IPS-18c (cell line): ENCODE measurements at regions not wholly inside any gene's neighbourhood (a gene's known extent, or its start where the extent isn't known, plus 50 kb on each side); places are given as distances from the start of the nearest gene placed in this dataset.

Experiments
- H3K4me3 ChIP-seq: 2 replicates; pipeline ENCODE4 v1.7.0; 2013; ENCODE audit warnings: low read depth, mild to moderate bottlenecking, low read length, moderate library complexity; ENCODE audit not compliant: insufficient read depth
- H3K9me3 ChIP-seq: one replicate; pipeline ENCODE4 v1.6.1; 2013; ENCODE audit warnings: mild to moderate bottlenecking, low read length, moderate library complexity; ENCODE audit not compliant: control insufficient read depth, insufficient read depth

DNA sequence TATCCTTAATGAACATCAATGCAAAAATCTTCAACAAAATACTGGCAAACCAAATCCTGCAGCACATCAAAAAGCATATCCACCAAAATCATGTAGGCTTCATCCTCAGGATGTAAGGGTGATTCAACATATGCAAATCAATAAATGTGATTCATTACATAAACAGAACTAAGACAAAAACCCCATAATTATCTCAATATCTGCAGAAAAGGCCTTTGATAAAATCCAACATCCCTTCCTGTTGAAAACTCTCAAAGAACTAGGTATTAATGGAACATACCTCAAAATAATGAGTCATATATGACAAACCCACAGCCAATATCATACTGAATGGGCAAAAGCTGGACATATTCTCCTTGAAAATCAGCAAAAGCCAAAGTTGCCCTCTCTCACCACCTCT, 54.6 kb upstream of the DEPDC1 start:
- Histone ChIP-seq H3K9me3 (peaks cover 3% of the 10 kb centered on the region), H3K4me3 (no peak overlapping the region)

DNA sequence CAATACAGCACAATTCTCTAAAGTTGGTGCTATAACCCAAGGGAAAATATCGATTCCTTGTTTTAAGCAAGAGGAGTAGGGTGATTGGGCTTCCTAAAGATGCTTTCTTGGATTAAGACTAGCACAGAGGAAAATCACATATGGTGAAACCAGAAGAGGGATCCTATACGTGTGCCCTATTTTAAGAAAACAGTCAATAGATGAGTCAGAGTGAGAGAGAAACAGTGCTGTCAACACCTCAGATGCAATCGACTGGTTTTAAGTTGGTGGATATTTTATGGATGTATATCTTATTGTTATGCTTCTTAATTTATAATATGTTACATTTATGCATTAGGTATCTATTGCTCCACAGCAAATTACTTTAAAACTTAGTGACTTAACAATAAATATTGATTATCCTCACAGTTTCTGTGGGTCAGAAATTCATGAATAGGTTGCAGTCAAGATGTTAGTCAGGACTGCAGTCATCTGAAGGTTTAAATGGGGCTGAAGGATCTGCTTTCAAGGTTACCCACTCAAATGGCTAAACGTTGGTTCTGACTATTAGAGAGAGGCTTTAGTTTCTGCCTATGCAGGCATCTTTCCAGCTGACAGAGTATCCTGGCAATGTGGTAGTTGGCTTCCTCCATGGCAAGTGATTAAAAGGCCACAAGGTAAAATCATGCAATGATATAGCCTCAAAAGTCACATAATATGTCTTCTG, 61.6 kb upstream of the DEPDC1 start:
- Histone ChIP-seq H3K4me3 (no peak overlapping the region), H3K9me3 (no peaks in the 10 kb centered on the region)

DNA sequence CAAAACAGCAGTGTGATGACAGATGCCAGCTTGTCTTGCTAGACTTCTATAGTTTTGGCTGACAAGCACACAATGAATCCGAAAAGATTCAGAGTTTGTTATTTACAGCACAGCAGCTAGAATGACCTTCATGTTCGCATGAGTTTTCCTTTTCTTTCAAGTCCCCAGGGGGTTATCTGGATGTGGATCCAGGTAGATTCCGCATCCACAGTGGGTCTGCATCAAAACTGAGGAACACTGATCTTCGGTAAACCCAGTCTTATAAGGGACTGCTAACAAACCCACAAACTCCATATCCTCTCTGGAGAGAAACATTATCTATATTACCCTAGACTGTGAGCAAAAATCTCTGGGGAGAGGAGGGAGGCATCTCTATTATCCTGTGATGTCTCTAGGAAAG, 69.0 kb upstream of the DEPDC1 start:
- no peak overlapping the region for H3K4me3 ChIP-seq
- H3K9me3 ChIP-seq = no peaks in the 10 kb centered on the region

DNA sequence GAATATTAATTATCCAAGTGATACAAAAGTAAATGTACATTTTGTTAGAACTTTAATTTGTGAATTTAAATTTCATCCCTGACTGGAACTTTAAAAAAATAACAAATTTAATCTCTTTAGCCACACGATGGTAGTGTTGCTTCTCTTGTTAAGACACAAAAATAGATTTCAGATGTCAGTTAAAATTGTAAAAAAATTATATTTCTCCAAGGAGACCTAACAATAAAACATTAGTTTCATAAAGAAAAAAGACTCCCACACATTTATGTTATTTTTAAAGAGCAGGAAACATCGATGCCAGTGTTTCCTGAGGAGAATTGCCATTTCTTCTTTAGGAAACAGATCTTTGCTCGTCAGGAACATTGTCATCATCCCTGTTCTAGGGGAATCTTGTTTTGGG, 74.0 kb upstream of the DEPDC1 start:
- Histone ChIP-seq H3K4me3 (no peak overlapping the region), H3K9me3 (no peaks in the 10 kb centered on the region)

DNA sequence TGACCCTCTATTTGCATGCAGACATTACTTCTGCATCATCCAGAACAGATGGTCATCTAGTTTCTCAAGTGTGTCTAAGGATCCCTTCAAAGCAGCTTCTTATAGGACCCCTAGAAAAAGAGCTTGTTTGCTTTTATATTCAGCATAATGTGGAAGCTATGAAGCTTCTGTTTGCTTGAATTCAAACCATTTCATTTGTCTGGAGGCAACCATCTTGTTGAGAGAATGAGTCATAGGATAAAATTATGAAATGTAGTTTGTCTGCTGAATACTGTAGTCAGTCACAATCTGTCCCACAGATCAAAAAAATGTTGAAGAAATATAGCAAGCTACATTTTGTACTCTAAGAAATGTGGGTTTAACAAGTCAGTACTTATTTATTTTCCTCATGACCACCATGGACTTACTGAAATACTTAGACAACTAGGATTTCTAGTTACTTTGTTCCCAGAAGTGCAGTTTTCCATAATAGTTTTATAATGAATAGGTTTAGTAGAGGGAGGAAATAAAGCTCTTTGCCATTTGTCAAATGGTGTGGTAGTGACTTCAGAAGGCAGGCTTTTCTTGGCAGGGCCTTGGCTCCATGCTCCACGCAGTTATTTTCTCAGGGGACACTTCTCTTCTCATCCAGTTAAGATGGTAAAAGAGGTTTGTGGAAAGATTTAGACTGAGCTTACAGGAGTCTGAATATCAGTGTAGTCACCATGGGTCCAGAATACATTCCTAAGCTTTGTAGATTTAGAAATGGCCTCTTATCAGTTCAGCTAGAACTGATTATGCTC, 74.8 kb upstream of the DEPDC1 start:
- Histone ChIP-seq H3K9me3 (no peaks in the 10 kb centered on the region), H3K4me3 (no peak overlapping the region)

DNA sequence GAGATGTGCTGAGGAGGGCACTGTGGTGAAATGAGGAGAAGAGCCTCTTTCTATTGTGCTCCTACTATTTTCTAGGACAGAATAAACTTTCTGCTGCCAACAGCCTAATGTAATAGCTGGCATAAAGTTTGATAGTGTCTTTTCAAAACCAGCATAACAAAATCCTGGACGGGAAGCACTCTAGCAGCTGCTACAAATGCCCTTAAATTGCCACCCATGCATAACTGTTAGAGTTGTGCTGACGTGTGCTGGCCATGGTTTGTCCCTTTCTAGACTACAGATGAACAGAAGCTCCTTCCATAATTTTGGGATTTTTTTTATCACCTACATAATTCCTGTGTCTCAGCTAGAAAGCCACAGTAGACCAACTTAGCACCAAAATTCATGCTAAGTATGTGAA, 88.5 kb upstream of the DEPDC1 start:
- H3K4me3 ChIP-seq = no peak overlapping the region
- no peaks in the 10 kb centered on the region for H3K9me3 ChIP-seq

DNA sequence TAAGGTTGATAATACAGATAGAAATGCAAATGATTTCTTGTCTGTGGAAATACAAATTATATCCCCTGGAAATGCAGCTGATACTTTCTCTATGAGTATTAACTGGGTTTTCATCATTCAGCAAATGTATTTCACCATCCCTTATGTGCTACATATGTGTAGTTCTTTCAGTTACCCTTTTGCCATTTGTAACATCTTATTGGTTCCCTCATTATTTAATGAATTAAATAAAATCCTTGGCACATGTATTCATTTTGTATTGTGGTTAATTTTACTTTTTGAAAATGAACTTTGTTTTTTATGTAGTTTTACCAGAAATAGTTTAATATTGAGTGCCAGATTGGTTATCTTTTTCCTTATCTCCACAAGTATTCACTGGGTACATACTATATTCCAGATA, 89.9 kb upstream of the DEPDC1 start:
- Histone ChIP-seq H3K9me3 (no peaks in the 10 kb centered on the region), H3K4me3 (no peak overlapping the region)

DNA sequence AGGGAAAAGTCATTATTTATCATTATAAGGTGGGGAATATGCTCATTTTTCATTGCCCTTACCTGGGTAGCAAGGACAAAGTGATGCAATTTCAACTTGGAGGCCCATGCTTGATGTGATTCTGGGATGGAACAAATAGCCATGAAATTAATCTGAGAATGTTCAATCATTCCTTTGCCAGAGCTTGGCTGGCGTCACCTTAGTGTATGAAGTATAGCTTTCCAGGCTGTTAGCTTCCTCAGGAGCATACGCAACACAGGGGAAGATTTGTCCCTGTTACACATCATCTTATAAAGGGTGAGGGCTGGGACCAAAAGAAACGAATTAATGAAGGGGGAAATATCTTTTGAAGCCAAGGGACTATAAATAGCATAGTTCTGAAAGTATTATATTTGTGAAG, 91.4 kb upstream of the DEPDC1 start:
- H3K4me3 ChIP-seq = no peak overlapping the region
- no peaks in the 10 kb centered on the region for H3K9me3 ChIP-seq

DNA sequence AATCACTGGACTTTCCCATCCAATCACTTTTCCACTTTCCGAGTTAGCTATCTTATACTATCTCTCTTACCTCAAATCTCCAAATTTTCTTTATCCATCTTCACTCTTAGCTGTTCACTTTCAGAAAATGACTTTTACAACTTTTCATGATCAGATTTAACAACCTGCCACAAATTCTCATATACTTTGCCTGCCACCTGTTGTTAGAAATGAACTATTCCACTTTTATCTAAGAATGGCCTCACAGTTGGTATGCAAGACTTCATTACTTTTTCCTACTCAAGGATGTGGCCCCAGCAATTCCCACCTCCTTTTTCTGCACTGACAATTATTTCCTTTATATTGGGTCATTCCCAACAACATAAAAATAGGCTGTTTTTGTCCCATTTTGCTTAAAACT, 93.6 kb upstream of the DEPDC1 start:
- Histone ChIP-seq H3K4me3 (no peak overlapping the region), H3K9me3 (no peaks in the 10 kb centered on the region)

DNA sequence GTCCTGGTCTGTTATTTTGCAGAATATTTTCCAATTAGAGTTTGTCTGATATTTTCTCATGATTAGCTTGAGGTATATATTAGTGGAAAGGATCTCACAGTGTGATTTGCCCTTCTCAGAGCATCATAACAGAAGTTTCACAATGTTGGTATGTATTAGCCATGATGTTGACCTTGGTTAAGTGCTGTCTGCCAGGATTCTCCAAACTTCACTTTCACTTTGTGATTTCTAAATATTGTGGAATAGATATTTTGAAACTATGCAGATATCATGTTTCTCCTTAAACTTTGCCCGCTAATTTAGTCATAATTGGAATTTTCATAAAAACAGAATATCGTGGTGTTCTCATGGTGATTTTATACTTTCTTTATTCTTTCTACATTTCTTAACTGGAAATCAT, 98.0 kb upstream of the DEPDC1 start:
- H3K4me3 ChIP-seq = no peak overlapping the region
- H3K9me3 ChIP-seq = no peaks in the 10 kb centered on the region

DNA sequence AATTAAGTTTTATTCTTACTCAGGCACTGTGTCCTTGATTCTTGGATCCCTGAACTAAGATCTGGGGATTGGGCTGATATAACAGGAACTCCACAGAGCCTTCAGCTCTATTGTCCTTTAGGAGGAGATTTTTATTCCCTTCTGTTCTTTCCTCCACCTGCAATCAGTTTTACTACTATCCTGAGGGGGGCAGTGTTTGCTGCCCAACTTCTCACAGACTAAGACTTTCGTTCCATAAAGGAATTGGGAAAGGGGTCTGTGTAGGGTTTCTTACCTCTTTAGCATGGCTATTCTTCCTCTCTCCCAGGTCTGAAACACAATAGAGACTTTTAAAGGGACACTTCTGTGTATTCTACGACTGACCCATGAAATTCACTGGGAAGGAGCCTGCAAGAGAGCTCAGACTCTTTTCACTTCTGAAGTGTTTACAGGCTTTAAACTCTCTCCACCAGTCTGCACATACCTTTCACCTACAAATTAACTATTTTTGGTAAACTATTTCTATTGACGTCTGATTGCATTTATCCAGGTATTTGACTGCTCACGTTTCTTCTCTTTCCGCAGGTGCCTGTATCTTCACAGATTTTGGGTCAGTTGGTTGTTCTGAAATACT, 103.3 kb upstream of the DEPDC1 start:
- Histone ChIP-seq H3K9me3 (no peaks in the 10 kb centered on the region), H3K4me3 (no peak overlapping the region)

DNA sequence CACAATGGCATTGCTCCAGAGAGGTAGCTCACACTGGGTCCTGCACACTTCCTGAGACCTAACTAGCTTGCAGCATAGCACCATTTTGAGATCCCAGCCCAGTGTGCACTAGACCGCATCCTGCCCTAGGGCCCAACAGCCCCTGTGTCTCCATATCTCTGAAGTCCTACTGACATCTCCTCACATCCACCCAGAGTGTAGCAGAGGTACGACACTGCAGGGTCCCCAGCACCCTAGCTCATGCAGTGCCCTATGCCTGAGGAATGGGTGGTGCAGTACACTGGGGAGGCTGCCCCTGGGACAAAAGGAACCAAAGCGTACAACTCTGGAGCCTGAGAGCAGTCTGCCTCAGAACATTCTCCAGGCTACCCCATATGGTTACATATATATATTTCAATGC, 111.4 kb upstream of the DEPDC1 start:
- Histone ChIP-seq H3K9me3 (peaks cover 2% of the 10 kb centered on the region), H3K4me3 (no peak overlapping the region)

DNA sequence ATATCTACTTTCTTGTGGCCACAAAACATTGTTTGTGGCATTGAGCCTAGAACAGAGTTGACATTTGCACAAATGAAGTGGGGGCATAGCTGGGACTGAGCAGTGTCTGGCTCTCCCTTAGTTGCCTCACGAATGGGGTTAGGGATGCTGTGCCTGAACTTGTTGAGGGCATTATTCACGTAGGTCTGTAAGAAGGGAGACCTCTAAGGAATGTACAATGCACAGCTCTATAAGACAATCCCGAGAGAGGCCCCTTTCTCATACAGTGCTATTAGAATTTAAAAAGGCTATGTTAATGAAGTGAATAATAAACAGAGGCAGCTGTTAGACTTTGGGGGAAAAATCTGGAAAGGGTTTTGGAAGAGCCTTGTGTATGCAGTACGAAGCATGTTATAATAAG, 118.4 kb upstream of the DEPDC1 start:
- Histone ChIP-seq H3K9me3 (peaks cover 8% of the 10 kb centered on the region), H3K4me3 (no peak overlapping the region)

DNA sequence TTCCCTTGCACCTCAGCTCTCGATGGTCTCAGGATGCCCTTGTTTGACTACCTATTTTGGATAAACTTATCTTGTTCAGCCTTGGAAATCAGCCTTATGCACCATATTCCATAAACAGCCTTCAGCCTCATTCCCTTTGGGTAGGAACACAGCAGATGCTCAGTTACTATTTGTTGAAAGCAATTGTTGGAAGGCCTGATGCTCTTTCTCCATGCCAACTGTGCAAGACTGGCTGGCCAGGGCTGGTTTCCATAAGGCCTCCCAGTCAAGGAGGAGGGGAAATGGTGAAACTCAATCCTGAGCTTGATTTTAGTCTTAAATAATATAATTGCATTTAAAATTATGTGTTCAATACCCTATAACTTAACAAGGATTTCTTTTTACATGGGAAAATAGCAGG, 121.1 kb upstream of the DEPDC1 start:
- Histone ChIP-seq H3K4me3 (no peak overlapping the region), H3K9me3 (peaks cover 9% of the 10 kb centered on the region)

DNA sequence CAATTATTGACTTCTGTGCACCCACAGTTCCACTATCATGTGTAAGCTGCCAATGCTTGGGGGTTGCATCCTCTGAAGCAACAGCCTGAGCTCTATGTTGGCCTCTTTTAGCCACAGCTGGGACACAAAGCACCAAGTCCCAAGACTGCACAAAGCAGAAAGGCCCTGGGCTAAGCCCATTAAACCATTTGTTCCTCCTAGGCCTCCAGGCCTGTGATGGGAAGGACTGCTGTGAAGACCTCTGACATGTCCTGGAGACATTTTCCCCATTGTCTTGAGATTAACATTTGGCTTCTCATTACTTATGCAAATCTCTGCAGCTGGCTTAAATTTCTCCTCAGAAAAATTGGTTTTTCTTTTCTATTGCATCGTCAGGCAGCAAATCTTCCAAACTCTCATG, 123.7 kb upstream of the DEPDC1 start:
- Histone ChIP-seq H3K4me3 (no peak overlapping the region), H3K9me3 (peaks cover 9% of the 10 kb centered on the region)

DNA sequence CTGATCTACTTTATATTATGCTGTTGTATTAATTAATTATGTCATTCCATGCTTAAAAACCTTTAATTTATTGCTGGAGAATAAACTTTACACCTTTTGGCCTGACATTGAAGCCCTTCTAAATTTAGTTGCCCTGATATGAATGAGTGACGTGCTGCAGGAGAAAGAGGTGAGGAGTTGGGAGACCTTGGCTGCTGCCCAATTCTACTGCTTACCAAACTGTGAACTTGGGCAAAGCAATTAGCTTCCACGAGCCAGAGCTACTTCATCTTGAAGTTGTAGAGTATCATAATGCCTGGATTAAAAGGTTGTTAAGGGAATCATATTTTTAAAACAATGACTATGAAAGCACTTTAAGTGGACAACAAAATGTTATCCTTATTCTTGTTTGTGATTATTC, 126.8 kb upstream of the DEPDC1 start:
- H3K4me3 ChIP-seq = no peak overlapping the region
- peaks cover 9% of the 10 kb centered on the region for H3K9me3 ChIP-seq

DNA sequence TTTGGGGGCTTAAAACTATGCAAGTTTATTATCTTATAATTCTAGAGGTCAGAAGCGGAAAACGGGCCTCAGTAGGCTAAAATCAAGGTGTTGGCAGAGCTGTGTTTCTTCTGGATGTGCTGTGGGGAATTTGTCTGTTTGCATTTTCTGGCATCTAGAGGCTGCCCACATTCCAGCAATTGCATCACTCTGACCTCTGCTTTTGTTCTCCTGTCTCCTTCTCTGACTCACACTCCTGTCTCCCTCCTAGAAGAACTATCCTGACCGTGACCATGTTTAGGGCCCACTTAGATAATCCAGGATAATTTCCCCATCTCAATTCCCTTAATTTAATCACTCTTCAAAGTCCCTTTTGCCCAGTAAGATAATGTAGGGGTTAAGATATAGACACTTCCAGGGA, 127.4 kb upstream of the DEPDC1 start:
- Histone ChIP-seq H3K4me3 (no peak overlapping the region), H3K9me3 (peaks cover 9% of the 10 kb centered on the region)

DNA sequence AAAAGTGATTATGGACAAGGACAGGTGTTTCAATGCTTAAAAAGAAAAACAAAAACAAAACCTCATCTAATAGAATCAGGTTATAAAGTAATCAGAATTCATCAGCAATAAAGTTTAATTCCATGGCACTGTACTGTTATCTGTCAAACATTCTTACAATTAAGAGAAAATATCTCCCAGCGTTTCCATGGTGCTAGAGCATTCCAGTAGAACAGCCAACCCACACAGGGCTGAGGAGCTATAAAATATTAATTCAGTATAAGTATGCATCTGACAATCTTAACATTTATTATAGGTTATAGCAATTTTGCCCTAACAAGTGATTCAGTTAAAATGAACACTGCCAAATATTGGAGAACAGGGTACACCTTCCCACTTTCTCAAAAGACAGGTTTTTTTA, 128.7 kb upstream of the DEPDC1 start:
- Histone ChIP-seq H3K4me3 (no peak overlapping the region), H3K9me3 (peaks cover 2% of the 10 kb centered on the region)
